ENCODE measurements at regions not wholly inside any gene's neighbourhood (a gene's known extent, or its start where the extent isn't known, plus 50 kb on each side); places are given as distances from the start of the nearest gene placed in this dataset.

DNA sequence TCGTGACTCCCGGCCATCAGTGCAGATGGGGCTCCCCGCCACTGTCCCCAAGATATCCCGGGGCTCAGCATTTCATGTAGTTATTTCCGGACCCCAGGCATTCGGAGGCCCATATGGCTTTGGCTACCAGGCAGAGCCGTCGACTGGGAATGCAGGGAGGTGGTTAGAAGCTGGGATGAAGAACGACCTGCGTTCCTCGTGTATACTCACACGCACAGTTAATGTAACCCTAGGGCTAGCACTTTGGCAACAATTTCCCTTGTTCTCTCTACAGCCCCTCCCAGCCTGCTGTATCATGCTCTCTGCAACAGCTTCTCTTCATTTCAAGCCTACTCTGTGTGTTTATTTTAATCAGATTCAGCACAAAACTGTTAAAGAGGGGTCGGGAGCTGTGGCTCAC lies 240.4 kb downstream of the MYLK4 start:
- TF ChIP-seq ZNF354C (tag by site-specific recombination; IDR thresholded peaks at IDR 0.05; ENCODE audit: borderline replicate concordance, low read depth), result no peak
- no peak for TF ChIP-seq ZNF837 (tag by site-specific recombination; IDR thresholded peaks at IDR 0.05)
- TF ChIP-seq, protein P1, sequence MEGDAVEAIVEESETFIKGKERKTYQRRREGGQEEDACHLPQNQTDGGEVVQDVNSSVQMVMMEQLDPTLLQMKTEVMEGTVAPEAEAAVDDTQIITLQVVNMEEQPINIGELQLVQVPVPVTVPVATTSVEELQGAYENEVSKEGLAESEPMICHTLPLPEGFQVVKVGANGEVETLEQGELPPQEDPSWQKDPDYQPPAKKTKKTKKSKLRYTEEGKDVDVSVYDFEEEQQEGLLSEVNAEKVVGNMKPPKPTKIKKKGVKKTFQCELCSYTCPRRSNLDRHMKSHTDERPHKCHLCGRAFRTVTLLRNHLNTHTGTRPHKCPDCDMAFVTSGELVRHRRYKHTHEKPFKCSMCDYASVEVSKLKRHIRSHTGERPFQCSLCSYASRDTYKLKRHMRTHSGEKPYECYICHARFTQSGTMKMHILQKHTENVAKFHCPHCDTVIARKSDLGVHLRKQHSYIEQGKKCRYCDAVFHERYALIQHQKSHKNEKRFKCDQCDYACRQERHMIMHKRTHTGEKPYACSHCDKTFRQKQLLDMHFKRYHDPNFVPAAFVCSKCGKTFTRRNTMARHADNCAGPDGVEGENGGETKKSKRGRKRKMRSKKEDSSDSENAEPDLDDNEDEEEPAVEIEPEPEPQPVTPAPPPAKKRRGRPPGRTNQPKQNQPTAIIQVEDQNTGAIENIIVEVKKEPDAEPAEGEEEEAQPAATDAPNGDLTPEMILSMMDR (tag by site-specific recombination; IDR thresholded peaks at IDR 0.05), result no peak
- no peak for TF ChIP-seq YY1 (tag by site-specific recombination; IDR thresholded peaks at IDR 0.05)
- TF ChIP-seq, protein P2, sequence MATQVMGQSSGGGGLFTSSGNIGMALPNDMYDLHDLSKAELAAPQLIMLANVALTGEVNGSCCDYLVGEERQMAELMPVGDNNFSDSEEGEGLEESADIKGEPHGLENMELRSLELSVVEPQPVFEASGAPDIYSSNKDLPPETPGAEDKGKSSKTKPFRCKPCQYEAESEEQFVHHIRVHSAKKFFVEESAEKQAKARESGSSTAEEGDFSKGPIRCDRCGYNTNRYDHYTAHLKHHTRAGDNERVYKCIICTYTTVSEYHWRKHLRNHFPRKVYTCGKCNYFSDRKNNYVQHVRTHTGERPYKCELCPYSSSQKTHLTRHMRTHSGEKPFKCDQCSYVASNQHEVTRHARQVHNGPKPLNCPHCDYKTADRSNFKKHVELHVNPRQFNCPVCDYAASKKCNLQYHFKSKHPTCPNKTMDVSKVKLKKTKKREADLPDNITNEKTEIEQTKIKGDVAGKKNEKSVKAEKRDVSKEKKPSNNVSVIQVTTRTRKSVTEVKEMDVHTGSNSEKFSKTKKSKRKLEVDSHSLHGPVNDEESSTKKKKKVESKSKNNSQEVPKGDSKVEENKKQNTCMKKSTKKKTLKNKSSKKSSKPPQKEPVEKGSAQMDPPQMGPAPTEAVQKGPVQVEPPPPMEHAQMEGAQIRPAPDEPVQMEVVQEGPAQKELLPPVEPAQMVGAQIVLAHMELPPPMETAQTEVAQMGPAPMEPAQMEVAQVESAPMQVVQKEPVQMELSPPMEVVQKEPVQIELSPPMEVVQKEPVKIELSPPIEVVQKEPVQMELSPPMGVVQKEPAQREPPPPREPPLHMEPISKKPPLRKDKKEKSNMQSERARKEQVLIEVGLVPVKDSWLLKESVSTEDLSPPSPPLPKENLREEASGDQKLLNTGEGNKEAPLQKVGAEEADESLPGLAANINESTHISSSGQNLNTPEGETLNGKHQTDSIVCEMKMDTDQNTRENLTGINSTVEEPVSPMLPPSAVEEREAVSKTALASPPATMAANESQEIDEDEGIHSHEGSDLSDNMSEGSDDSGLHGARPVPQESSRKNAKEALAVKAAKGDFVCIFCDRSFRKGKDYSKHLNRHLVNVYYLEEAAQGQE (tag by site-specific recombination; IDR thresholded peaks at IDR 0.05), result no peak
- no peak for TF ChIP-seq TRIM28 (IDR thresholded peaks at IDR 0.05; ENCODE audit: borderline replicate concordance, low read length)
- TF ChIP-seq ZNF501 (tag by site-specific recombination; IDR thresholded peaks at IDR 0.05), result no peak
- TF ChIP-seq, protein P3, sequence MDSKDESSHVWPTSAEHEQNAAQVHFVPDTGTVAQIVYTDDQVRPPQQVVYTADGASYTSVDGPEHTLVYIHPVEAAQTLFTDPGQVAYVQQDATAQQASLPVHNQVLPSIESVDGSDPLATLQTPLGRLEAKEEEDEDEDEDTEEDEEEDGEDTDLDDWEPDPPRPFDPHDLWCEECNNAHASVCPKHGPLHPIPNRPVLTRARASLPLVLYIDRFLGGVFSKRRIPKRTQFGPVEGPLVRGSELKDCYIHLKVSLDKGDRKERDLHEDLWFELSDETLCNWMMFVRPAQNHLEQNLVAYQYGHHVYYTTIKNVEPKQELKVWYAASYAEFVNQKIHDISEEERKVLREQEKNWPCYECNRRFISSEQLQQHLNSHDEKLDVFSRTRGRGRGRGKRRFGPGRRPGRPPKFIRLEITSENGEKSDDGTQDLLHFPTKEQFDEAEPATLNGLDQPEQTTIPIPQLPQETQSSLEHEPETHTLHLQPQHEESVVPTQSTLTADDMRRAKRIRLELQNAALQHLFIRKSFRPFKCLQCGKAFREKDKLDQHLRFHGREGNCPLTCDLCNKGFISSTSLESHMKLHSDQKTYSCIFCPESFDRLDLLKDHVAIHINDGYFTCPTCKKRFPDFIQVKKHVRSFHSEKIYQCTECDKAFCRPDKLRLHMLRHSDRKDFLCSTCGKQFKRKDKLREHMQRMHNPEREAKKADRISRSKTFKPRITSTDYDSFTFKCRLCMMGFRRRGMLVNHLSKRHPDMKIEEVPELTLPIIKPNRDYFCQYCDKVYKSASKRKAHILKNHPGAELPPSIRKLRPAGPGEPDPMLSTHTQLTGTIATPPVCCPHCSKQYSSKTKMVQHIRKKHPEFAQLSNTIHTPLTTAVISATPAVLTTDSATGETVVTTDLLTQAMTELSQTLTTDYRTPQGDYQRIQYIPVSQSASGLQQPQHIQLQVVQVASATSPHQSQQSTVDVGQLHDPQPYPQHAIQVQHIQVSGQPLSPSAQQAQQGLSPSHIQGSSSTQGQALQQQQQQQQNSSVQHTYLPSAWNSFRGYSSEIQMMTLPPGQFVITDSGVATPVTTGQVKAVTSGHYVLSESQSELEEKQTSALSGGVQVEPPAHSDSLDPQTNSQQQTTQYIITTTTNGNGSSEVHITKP (tag by site-specific recombination; IDR thresholded peaks at IDR 0.05), result no peak
